ENCODE measurements at regions not wholly inside any gene's neighbourhood (a gene's known extent, or its start where the extent isn't known, plus 50 kb on each side); places are given as distances from the start of the nearest gene placed in this dataset.
A peak's percentile ranks its signal among the peaks of the same experiment; 100 is the strongest.

GRCh38 chr1:169012416-169012815 lies 94.1 kb upstream of the ATP1B1 start:
- DNase-seq (ENCODE audit: low read depth, low spot score): no peak

DNA sequence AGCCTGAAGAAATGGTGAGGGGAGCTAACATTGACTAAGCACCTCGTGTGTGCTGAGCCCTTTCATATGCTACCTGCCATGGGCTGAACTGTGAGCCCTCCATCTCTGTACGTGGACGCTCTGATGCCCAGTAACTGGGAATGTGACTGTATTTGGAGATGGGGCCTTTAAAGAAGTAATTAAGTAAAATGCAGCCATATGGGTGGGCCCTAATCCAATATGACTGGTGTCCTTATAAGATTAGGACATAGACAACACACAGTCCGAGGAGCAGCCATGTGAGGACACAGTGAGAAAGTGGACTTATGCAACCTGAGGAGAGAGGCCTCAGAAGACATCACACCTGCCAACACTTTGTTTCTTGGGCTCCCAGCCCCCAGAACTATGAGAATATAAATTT lies 92.7 kb upstream of the ATP1B1 start:
- DNase-seq (ENCODE audit: low read depth, low spot score): no peak

- no peak for DNase-seq (ENCODE audit: low read depth, low spot score)
Measured at GRCh38 chr1:169015464-169015863, 91.0 kb upstream of the ATP1B1 start.

- no peak for DNase-seq (ENCODE audit: low read depth, low spot score)
Measured at GRCh38 chr1:169018751-169019150, 87.7 kb upstream of the ATP1B1 start.

- no peak for DNase-seq (ENCODE audit: low read depth, low spot score)
Measured at GRCh38 chr1:169019419-169020058, 87.0 kb upstream of the ATP1B1 start.

DNA sequence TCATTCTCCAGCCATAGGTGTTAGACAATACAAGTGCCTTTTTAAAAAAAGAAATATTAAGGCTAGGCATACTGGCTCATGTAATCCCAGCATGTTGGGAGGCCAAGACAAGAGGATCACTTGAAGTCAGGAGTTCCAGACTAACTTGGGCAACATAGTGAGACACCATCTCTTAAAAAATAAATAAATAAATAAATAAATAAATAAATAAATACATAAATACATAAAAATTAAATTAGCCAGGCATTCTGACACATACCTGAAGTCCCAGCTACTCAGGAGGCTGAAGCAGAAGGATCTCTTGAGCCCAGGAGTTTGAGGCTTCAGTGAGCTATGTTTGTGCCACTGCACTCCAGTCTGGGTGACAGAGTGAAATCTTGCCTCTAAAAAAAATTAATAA lies 85.8 kb upstream of the ATP1B1 start:
- no peak for DNase-seq (ENCODE audit: low read depth, low spot score)

- no peak for DNase-seq (ENCODE audit: low read depth, low spot score)
Measured at GRCh38 chr1:169022648-169023047, 83.8 kb upstream of the ATP1B1 start.

DNA sequence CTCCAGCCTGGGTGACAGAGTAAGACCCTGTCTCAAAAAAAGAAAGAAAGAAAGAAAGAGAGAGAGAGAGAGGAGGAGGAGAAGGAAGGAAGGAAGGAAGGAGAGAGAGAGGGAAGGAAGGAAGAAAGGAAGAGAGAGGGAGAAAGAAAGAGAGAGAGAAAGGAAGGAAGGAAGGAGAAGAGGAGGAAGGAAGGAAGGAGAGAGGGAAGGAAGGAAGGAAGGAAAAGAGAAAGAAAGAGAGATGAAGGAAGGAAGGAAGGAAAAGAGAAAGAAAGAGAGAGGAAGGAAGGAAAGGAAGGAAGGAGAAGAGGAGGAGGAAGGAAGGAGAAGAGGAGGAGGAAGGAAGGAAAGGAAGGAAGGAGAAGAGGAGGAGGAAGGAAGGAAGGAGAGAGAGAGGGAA lies 82.2 kb upstream of the ATP1B1 start:
- DNase-seq (ENCODE audit: low read depth, low spot score): no peak

DNA sequence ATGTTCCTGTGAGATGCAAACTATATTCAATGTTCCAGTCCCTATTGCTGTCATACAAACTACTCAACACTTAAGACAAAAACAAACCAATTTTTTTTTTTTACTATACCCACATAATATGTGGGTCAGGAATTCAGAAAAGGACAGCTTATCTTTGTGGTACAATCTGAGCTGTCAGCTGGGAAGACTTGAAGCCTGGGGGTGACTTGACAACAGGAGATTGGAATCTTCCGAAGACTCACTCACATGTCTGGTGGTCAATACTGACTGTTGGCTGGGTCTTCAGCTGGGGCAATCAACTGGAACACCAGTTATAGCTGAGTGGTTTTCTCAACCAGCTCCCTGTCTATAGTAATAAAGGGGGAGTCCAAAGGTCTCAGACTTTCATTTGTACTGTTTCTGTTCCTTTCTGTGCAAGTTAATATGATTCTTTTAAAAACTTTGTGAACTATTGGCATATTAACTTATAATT lies 81.7 kb upstream of the ATP1B1 start:
- DNase-seq (ENCODE audit: low read depth, low spot score): no peak

GRCh38 chr1:169025412-169025811 lies 81.1 kb upstream of the ATP1B1 start:
- no peak for DNase-seq (ENCODE audit: low read depth, low spot score)

- DNase-seq (ENCODE audit: low read depth, low spot score): no peak
Measured at GRCh38 chr1:169027607-169028320, 78.7 kb upstream of the ATP1B1 start.

GRCh38 chr1:169031566-169032224 lies 74.8 kb upstream of the ATP1B1 start:
- peak; percentile 63 for DNase-seq (ENCODE audit: low read depth, low spot score)

GRCh38 chr1:169041366-169041765 lies 65.1 kb upstream of the ATP1B1 start:
- no peak for DNase-seq (ENCODE audit: low read depth, low spot score)

- no peak for DNase-seq (ENCODE audit: low read depth, low spot score)
Measured at GRCh38 chr1:169042377-169042776, 64.1 kb upstream of the ATP1B1 start.

- DNase-seq (ENCODE audit: low read depth, low spot score): no peak
Measured at GRCh38 chr1:169043823-169044222, 62.7 kb upstream of the ATP1B1 start.

DNA sequence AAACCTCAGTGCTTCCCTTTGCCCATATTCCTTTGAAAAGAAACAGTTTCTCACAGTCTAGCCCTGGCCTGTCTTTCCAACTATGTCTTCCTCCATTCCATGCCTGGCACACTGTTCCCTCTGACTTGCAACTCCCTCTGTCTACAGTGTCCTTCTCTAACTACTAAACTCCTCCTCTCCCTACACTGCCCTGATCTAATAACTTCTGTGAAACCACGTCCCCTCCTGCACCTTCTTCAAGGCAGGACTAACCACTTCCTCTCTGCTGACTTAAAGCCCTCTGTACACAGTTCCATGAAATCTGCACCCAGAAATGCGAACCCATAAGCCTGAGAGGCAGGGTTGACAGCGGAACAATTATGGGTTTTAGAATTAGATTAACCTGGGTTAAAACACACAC lies 62.2 kb upstream of the ATP1B1 start:
- DNase-seq (ENCODE audit: low read depth, low spot score): no peak

GRCh38 chr1:169044971-169045370 lies 61.5 kb upstream of the ATP1B1 start:
- no peak for DNase-seq (ENCODE audit: low read depth, low spot score)

GRCh38 chr1:169046671-169047070 lies 59.8 kb upstream of the ATP1B1 start:
- DNase-seq (ENCODE audit: low read depth, low spot score): no peak

- no peak for DNase-seq (ENCODE audit: low read depth, low spot score)
Measured at GRCh38 chr1:169047074-169047473, 59.4 kb upstream of the ATP1B1 start.

DNA sequence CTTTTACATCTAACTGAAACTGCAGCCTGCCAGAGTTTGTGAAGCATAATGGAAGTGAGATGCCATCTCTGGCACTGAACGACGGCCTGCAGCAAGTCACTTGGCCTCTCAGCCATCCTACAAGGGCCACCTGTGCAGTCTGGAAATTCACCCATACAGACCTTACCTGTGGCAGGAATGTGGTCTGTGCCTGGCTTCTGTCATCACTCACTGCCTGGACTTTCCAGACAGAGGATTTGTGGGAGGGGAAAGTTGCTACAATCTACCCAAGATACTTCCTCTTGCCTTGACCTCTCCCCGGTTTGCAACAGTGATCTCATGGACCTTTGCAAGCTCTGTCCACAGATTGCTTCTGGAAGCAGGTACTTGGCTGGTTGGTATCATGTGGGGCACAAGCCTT lies 58.4 kb upstream of the ATP1B1 start:
- no peak for DNase-seq (ENCODE audit: low read depth, low spot score)

- no peak for DNase-seq (ENCODE audit: low read depth, low spot score)
Measured at GRCh38 chr1:169049258-169049938, 57.1 kb upstream of the ATP1B1 start.

DNA sequence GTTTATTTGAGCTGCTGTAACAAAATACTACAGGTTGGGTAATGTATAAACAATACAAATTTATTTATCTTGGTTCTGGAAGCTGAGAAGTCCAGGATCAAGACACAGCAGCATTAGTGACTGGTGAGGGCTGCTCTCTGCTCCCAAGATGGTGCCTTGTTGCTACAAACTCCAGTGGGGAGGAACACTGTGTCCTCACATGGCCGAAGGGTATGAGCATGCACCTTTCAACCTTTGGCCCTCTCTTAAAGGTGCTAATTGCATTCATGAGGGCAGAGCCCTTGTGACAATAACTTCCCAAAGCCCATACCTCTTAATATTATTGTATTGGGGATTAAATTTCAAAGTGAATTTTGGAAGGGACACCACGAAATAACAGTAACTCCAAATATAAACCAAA lies 55.3 kb upstream of the ATP1B1 start:
- DNase-seq (ENCODE audit: low read depth, low spot score): no peak
